ENCODE measurements at regions not wholly inside any gene's neighbourhood (a gene's known extent, or its start where the extent isn't known, plus 50 kb on each side); places are given as distances from the start of the nearest gene placed in this dataset.

DNA sequence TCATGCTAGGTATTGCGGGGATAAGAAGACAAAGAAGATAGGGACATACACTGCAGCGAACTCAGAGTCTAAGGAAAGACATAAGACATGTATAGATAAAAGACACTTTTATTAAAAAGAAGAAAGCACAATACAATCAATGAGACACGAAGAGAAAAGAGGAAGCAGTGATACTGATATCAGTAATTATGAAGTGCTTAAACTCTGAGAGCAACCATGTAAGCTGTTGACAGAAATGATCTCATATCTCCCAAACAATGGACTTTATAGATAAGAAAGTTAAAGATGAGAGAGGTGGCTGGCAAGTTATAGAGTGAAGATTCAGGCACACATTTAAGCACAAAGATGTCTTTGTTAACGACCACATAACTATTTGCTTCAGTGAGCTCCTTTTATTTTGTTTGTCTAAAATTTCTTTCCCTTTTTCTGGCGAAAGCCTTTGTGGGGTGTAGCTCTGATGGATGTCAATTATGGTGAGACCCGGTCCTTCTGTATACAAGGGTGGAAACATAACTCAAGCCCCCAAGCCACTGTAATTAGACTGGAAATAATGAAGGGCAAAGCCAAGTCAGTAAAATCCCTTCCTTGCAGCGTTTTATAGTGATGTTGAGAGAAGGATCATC is 818.0 kb upstream of the SLC10A2 start:
- no peaks in the 10 kb centered on the region; the same call in 2 of the 3 replicates for H3K4me1 Mint-ChIP-seq
- no peak overlapping the region for H3K27ac Mint-ChIP-seq
- Histone ChIP-seq H2AFZ (no peak overlapping the region), H3K4me3 (no peak overlapping the region), H3K27ac (ENCODE audit: low read depth) (no peak overlapping the region), H3F3A (replicated peaks; ENCODE audit: low read depth) (no peaks in the 10 kb centered on the region), H3K4me1 (ENCODE audit: insufficient read depth) (no peaks in the 10 kb centered on the region), H4K20me1 (replicated peaks; ENCODE audit: insufficient read depth) (no peaks in the 10 kb centered on the region), H3K36me3 (ENCODE audit: insufficient read depth) (no peaks in the 10 kb centered on the region), H3K79me2 (replicated peaks; ENCODE audit: insufficient read depth) (no peaks in the 10 kb centered on the region), H3K4me2 (no peak overlapping the region), H3K9me2 (ENCODE audit: insufficient read depth) (no peaks in the 10 kb centered on the region), H3K27me3 (ENCODE audit: insufficient read depth) (no peaks in the 10 kb centered on the region)
- DNase-seq (ENCODE audit: low spot score): no peak
- no peak overlapping the region for H3K4me3 Mint-ChIP-seq
- no peaks in the 10 kb centered on the region for H3K9me3 Mint-ChIP-seq
- no peaks in the 10 kb centered on the region for H3K36me3 Mint-ChIP-seq (ENCODE audit: low read depth)
- peaks cover 3% of the 10 kb centered on the region for H3K27me3 Mint-ChIP-seq (ENCODE audit: insufficient read depth, low read depth, poor library complexity)
- TF ChIP-seq POLR2AphosphoS5 (IDR thresholded peaks at IDR 0.05; ENCODE audit: low read depth) (no peak), ZNF331 (CRISPR knock-in tag; IDR thresholded peaks at IDR 0.05; ENCODE audit: low read depth) (no peak)
- TF ChIP-seq, protein P1, sequence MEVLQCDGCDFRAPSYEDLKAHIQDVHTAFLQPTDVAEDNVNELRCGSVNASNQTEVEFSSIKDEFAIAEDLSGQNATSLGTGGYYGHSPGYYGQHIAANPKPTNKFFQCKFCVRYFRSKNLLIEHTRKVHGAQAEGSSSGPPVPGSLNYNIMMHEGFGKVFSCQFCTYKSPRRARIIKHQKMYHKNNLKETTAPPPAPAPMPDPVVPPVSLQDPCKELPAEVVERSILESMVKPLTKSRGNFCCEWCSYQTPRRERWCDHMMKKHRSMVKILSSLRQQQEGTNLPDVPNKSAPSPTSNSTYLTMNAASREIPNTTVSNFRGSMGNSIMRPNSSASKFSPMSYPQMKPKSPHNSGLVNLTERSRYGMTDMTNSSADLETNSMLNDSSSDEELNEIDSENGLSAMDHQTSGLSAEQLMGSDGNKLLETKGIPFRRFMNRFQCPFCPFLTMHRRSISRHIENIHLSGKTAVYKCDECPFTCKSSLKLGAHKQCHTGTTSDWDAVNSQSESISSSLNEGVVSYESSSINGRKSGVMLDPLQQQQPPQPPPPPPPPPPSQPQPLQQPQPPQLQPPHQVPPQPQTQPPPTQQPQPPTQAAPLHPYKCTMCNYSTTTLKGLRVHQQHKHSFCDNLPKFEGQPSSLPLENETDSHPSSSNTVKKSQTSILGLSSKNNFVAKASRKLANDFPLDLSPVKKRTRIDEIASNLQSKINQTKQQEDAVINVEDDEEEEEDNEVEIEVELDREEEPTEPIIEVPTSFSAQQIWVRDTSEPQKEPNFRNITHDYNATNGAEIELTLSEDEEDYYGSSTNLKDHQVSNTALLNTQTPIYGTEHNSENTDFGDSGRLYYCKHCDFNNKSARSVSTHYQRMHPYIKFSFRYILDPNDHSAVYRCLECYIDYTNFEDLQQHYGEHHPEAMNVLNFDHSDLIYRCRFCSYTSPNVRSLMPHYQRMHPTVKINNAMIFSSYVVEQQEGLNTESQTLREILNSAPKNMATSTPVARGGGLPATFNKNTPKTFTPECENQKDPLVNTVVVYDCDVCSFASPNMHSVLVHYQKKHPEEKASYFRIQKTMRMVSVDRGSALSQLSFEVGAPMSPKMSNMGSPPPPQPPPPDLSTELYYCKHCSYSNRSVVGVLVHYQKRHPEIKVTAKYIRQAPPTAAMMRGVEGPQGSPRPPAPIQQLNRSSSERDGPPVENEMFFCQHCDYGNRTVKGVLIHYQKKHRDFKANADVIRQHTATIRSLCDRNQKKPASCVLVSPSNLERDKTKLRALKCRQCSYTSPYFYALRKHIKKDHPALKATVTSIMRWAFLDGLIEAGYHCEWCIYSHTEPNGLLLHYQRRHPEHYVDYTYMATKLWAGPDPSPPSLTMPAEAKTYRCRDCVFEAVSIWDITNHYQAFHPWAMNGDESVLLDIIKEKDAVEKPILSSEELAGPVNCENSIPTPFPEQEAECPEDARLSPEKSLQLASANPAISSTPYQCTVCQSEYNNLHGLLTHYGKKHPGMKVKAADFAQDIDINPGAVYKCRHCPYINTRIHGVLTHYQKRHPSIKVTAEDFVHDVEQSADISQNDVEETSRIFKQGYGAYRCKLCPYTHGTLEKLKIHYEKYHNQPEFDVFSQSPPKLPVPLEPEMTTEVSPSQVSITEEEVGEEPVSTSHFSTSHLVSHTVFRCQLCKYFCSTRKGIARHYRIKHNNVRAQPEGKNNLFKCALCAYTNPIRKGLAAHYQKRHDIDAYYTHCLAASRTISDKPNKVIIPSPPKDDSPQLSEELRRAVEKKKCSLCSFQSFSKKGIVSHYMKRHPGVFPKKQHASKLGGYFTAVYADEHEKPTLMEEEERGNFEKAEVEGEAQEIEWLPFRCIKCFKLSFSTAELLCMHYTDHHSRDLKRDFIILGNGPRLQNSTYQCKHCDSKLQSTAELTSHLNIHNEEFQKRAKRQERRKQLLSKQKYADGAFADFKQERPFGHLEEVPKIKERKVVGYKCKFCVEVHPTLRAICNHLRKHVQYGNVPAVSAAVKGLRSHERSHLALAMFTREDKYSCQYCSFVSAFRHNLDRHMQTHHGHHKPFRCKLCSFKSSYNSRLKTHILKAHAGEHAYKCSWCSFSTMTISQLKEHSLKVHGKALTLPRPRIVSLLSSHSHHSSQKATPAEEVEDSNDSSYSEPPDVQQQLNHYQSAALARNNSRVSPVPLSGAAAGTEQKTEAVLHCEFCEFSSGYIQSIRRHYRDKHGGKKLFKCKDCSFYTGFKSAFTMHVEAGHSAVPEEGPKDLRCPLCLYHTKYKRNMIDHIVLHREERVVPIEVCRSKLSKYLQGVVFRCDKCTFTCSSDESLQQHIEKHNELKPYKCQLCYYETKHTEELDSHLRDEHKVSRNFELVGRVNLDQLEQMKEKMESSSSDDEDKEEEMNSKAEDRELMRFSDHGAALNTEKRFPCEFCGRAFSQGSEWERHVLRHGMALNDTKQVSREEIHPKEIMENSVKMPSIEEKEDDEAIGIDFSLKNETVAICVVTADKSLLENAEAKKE (CRISPR knock-in tag; IDR thresholded peaks at IDR 0.05): no peak
- TF ChIP-seq, protein P2, sequence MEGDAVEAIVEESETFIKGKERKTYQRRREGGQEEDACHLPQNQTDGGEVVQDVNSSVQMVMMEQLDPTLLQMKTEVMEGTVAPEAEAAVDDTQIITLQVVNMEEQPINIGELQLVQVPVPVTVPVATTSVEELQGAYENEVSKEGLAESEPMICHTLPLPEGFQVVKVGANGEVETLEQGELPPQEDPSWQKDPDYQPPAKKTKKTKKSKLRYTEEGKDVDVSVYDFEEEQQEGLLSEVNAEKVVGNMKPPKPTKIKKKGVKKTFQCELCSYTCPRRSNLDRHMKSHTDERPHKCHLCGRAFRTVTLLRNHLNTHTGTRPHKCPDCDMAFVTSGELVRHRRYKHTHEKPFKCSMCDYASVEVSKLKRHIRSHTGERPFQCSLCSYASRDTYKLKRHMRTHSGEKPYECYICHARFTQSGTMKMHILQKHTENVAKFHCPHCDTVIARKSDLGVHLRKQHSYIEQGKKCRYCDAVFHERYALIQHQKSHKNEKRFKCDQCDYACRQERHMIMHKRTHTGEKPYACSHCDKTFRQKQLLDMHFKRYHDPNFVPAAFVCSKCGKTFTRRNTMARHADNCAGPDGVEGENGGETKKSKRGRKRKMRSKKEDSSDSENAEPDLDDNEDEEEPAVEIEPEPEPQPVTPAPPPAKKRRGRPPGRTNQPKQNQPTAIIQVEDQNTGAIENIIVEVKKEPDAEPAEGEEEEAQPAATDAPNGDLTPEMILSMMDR (conservative IDR thresholded peaks at IDR 0.05; ENCODE audit: low read depth in 2 of 2): no peak
- no peak for ATAC-seq

Measured in GM23338 (cell line).